ENCODE measurements at regions not wholly inside any gene's neighbourhood (a gene's known extent, or its start where the extent isn't known, plus 50 kb on each side); places are given as distances from the start of the nearest gene placed in this dataset.

DNA sequence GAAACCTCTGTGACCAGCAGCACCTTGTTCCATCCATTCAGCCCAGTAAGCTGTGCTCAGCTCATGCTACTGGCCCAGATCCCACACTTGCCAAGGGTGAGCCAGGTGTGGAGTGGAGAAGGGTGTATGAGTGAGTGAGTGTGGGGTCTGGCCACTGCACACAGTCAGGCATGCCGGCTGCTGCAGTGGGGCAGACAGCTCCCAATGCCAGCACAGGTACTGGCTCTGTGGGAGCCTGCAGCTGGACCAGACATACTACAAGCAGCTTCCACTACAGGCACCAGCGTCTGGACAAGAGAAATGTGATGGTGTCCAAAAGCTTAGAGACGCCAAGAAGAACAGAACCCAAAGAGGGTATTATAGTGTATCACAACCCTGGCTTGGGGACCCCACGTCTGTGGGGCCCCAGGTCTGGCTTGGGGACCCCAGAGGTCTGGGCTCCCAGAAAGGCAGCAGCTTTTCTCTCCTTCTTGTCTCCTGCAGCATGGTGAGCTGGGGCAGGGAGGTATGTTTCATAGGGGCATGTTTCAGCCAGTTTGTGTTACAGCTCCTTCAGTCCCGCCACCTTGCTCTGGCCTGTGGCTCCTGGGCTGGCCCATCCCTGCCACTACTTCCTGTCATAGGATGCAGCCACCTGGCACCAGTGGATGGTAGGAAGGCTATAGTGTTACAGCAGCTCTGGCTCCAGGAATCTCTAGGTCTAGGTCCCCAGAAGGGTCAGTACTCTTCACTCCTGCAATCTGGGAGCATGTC, 152.4 kb upstream of the HSF2 start:
- TF ChIP-seq POLR2AphosphoS5 (IDR thresholded peaks at IDR 0.05; ENCODE audit: low read depth, low read length) (no peak), TAF1 (IDR thresholded peaks at IDR 0.05; ENCODE audit: borderline replicate concordance, low read depth, low read length) (no peak), POLR2A (IDR thresholded peaks at IDR 0.05; ENCODE audit: low read depth, low read length) (no peak)
